Liver (tissue), 3 donors: ENCODE measurements at regions not wholly inside any gene's neighbourhood (a gene's known extent, or its start where the extent isn't known, plus 50 kb on each side); places are given as distances from the start of the nearest gene placed in this dataset.

Source experiments
- GABPA ChIP-seq, 2 donors: IDR thresholded peaks in 1 of 2; conservative IDR thresholded peaks in 1 of 2; 2 replicates each; pipeline ENCODE4 v1.6.1; 2016; ENCODE audit warnings: antibody characterized with exemption in 2 of 2, mild to moderate bottlenecking in 1 of 2, moderate library complexity in 1 of 2
- HNF4A ChIP-seq, 2 donors: conservative IDR thresholded peaks; 2 replicates each; pipeline ENCODE4 v1.6.1; 2016; ENCODE audit warnings: antibody characterized with exemption in 2 of 2, mild to moderate bottlenecking in 2 of 2
- HNF4G ChIP-seq: IDR thresholded peaks from 2 replicates; pipeline ENCODE4 v1.6.1; 2016; ENCODE audit warnings: antibody characterized with exemption
- JUND ChIP-seq, 2 donors: IDR thresholded peaks; 2 replicates each; pipeline ENCODE4 v1.6.1; 2016; ENCODE audit warnings: antibody characterized with exemption in 2 of 2
- RAD21 ChIP-seq, 2 donors: IDR thresholded peaks; 2 replicates each; pipeline ENCODE4 v1.6.1; 2016; ENCODE audit warnings: antibody characterized with exemption in 2 of 2, mild to moderate bottlenecking in 2 of 2
- REST ChIP-seq: IDR thresholded peaks from 2 replicates; pipeline ENCODE4 v1.6.1; 2016; ENCODE audit warnings: antibody characterized with exemption, mild to moderate bottlenecking
- TAF1 ChIP-seq: conservative IDR thresholded peaks from 2 replicates; pipeline ENCODE4 v1.6.1; 2016; ENCODE audit warnings: antibody characterized with exemption, mild to moderate bottlenecking
- TF ChIP-seq, protein P1 (sequence below): fragments of 150-350 bp; IDR thresholded peaks from 2 replicates; pipeline ENCODE4 v1.5.1; 2017; ENCODE audit warnings: improper control_type of control experiment, low read depth, low read length; ENCODE audit not compliant: missing input control
- donor health status: healthy.
- donor health status: healthy.

GRCh38 chr10:23897267-23897666 is 311.7 kb upstream of the KIAA1217 start:
- TF ChIP-seq JUND (IDR thresholded peaks at IDR 0.05) (no peak), REST (no peak), GABPA (IDR thresholded peaks at IDR 0.05 in 1 of 2, conservative IDR thresholded peaks at IDR 0.05 in 1 of 2) (no peak), HNF4A (conservative IDR thresholded peaks at IDR 0.05) (no peak), HNF4G (no peak), TAF1 (no peak), RAD21 (IDR thresholded peaks at IDR 0.05) (no peak)
- TF ChIP-seq, protein P1, sequence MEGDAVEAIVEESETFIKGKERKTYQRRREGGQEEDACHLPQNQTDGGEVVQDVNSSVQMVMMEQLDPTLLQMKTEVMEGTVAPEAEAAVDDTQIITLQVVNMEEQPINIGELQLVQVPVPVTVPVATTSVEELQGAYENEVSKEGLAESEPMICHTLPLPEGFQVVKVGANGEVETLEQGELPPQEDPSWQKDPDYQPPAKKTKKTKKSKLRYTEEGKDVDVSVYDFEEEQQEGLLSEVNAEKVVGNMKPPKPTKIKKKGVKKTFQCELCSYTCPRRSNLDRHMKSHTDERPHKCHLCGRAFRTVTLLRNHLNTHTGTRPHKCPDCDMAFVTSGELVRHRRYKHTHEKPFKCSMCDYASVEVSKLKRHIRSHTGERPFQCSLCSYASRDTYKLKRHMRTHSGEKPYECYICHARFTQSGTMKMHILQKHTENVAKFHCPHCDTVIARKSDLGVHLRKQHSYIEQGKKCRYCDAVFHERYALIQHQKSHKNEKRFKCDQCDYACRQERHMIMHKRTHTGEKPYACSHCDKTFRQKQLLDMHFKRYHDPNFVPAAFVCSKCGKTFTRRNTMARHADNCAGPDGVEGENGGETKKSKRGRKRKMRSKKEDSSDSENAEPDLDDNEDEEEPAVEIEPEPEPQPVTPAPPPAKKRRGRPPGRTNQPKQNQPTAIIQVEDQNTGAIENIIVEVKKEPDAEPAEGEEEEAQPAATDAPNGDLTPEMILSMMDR = no peak
